ENCODE measurements at regions not wholly inside any gene's neighbourhood (a gene's known extent, or its start where the extent isn't known, plus 50 kb on each side); places are given as distances from the start of the nearest gene placed in this dataset.

GRCh38 chr12:24233519-24234246, 284.2 kb upstream of the SOX5 start:
- H3K27ac ChIP-seq, result no peak overlapping the region
- no peak for TF ChIP-seq CTCF (conservative IDR thresholded peaks at IDR 0.05)

- no peak overlapping the region for H3K27ac ChIP-seq
- no peak for TF ChIP-seq CTCF (conservative IDR thresholded peaks at IDR 0.05)
Observed at GRCh38 chr12:24232531-24232930, 283.1 kb upstream of the SOX5 start.

GRCh38 chr12:24231298-24231697, 281.8 kb upstream of the SOX5 start:
- no peak for TF ChIP-seq CTCF (conservative IDR thresholded peaks at IDR 0.05)
- H3K27ac ChIP-seq, result no peak overlapping the region

- no peak for TF ChIP-seq CTCF (conservative IDR thresholded peaks at IDR 0.05)
- no peak overlapping the region for H3K27ac ChIP-seq
Observed at GRCh38 chr12:24230061-24230701, 280.7 kb upstream of the SOX5 start.

GRCh38 chr12:24229031-24229700, 279.7 kb upstream of the SOX5 start:
- no peak overlapping the region for H3K27ac ChIP-seq
- no peak for TF ChIP-seq CTCF (conservative IDR thresholded peaks at IDR 0.05)

- H3K27ac ChIP-seq, result no peak overlapping the region
- no peak for TF ChIP-seq CTCF (conservative IDR thresholded peaks at IDR 0.05)
Observed at GRCh38 chr12:24228371-24228770, 278.9 kb upstream of the SOX5 start.

GRCh38 chr12:24227551-24227950, 278.1 kb upstream of the SOX5 start:
- no peak for TF ChIP-seq CTCF (conservative IDR thresholded peaks at IDR 0.05)
- H3K27ac ChIP-seq, result no peak overlapping the region

All from VCaP (cell line).